ENCODE measurements at regions not wholly inside any gene's neighbourhood (a gene's known extent, or its start where the extent isn't known, plus 50 kb on each side); places are given as distances from the start of the nearest gene placed in this dataset.

GRCh38 chr5:89447027-89447426 is 564.0 kb upstream of the MEF2C start:
- 83 to 85% methylated on average over 3 of the region's 3 CpGs for WGBS, 2 donors

GRCh38 chr5:89445106-89445745 is 562.2 kb upstream of the MEF2C start:
- 86 to 96% methylated on average over 5 of the region's 5 CpGs for WGBS, 2 donors
- intact Hi-C loops (cut with DNase I; ENCODE audit: low total_unique reads), result no loop called here
- TF ChIP-seq CTCF (IDR thresholded peaks at IDR 0.05) (no peak), POLR2A (IDR thresholded peaks at IDR 0.05) (no peak)
- DNase-seq (ENCODE audit: low spot score in 2 of 2), result no peak
- no peak overlapping the region for H3K4me3 ChIP-seq (ENCODE audit: low read depth, poor library complexity, severe bottlenecking)

More at GRCh38 chr5:89447027-89447426, 564.0 kb upstream of the MEF2C start:
- no peak for DNase-seq (ENCODE audit: low spot score in 2 of 2)
- intact Hi-C loops (cut with DNase I; ENCODE audit: low total_unique reads), result no loop called here
- no peak for TF ChIP-seq CTCF (IDR thresholded peaks at IDR 0.05)
- TF ChIP-seq POLR2A (IDR thresholded peaks at IDR 0.05), result no peak
- H3K4me3 ChIP-seq (ENCODE audit: low read depth, poor library complexity, severe bottlenecking), result no peak overlapping the region

- intact Hi-C loops (cut with DNase I; ENCODE audit: low total_unique reads), result no loop called here
- 54 to 67% methylated on average over 3 of the region's 3 CpGs for WGBS, 2 donors
- no peak for TF ChIP-seq CTCF (IDR thresholded peaks at IDR 0.05)
- TF ChIP-seq POLR2A (IDR thresholded peaks at IDR 0.05), result no peak
- no peak overlapping the region for H3K4me3 ChIP-seq (ENCODE audit: low read depth, poor library complexity, severe bottlenecking)
- DNase-seq (ENCODE audit: low spot score in 2 of 2), result no peak
Measured at GRCh38 chr5:89444088-89444487, 561.1 kb upstream of the MEF2C start.

- no peak for TF ChIP-seq CTCF (IDR thresholded peaks at IDR 0.05)
- TF ChIP-seq POLR2A (IDR thresholded peaks at IDR 0.05), result no peak
- no peak overlapping the region for H3K4me3 ChIP-seq (ENCODE audit: low read depth, poor library complexity, severe bottlenecking)
- 70 to 80% methylated on average over 1 of the region's 1 CpG for WGBS, 2 donors
- DNase-seq (ENCODE audit: low spot score in 2 of 2), result no peak
- intact Hi-C loops (cut with DNase I; ENCODE audit: low total_unique reads), result no loop called here
Measured at GRCh38 chr5:89443508-89443907, 560.5 kb upstream of the MEF2C start.

GRCh38 chr5:89441965-89442364 is 559.0 kb upstream of the MEF2C start:
- TF ChIP-seq POLR2A (IDR thresholded peaks at IDR 0.05) (no peak), CTCF (IDR thresholded peaks at IDR 0.05) (no peak)
- DNase-seq (ENCODE audit: low spot score in 2 of 2), result no peak
- H3K4me3 ChIP-seq (ENCODE audit: low read depth, poor library complexity, severe bottlenecking), result no peak overlapping the region
- intact Hi-C loops (cut with DNase I; ENCODE audit: low total_unique reads), result no loop called here

- DNase-seq (ENCODE audit: low spot score in 2 of 2), result no peak
- no peak for TF ChIP-seq POLR2A (IDR thresholded peaks at IDR 0.05)
- no peak for TF ChIP-seq CTCF (IDR thresholded peaks at IDR 0.05)
- intact Hi-C loops (cut with DNase I; ENCODE audit: low total_unique reads), result no loop called here
- WGBS, 2 donors, result 86% methylated on average over 2 of the region's 2 CpGs
- H3K4me3 ChIP-seq (ENCODE audit: low read depth, poor library complexity, severe bottlenecking), result no peak overlapping the region
Measured at GRCh38 chr5:89440670-89441069, 557.7 kb upstream of the MEF2C start.
